ENCODE measurements at regions not wholly inside any gene's neighbourhood (a gene's known extent, or its start where the extent isn't known, plus 50 kb on each side); places are given as distances from the start of the nearest gene placed in this dataset.

GRCh38 chr4:19575924-19576323 is 675.8 kb upstream of the SLIT2 start:
- Histone ChIP-seq H3K9me1 (replicated peaks; ENCODE audit: control insufficient read depth, extremely low read depth, insufficient read depth, low read length) (no peaks in the 10 kb centered on the region), H3K4me3 (replicated peaks in 1 of 3; ENCODE audit: insufficient read depth in 1 of 3, low read depth in 1 of 3, low read length in 3 of 3) (no peak overlapping the region), H3K79me2 (ENCODE audit: control insufficient read depth, insufficient read depth, low read length) (no peaks in the 10 kb centered on the region), H3K4me2 (ENCODE audit: insufficient read depth, low read length) (no peak overlapping the region), H3K27ac (ENCODE audit: insufficient read depth, low read depth, low read length) (no peak overlapping the region), H3K27me3 (ENCODE audit: control insufficient read depth in 2 of 2, insufficient read depth in 2 of 2, low read length in 2 of 2) (no peaks in the 10 kb centered on the region), H4K20me1 (replicated peaks; ENCODE audit: control insufficient read depth, extremely low read depth, insufficient read depth, low read length) (no peaks in the 10 kb centered on the region), H3K4me1 (ENCODE audit: control insufficient read depth, extremely low read depth, insufficient read depth, low read length) (no peaks in the 10 kb centered on the region), H3K9me3 (replicated peaks; ENCODE audit: control insufficient read depth, insufficient read depth, low read length) (no peaks in the 10 kb centered on the region), H3K36me3 (ENCODE audit: control insufficient read depth in 2 of 2, extremely low read depth in 1 of 2, insufficient read depth in 2 of 2, low read length in 2 of 2) (no peaks in the 10 kb centered on the region), H2AFZ (ENCODE audit: low read depth, low read length) (peak overlapping the region; percentile 68), H3K9ac (replicated peaks; ENCODE audit: extremely low read depth, insufficient read depth, low read length) (no peak overlapping the region)
- TF ChIP-seq POLR2A (IDR thresholded peaks at IDR 0.05; ENCODE audit: low read depth, low read length) (no peak), CTCF (IDR thresholded peaks at IDR 0.05; ENCODE audit: extremely low read depth in 1 of 2, insufficient read depth in 1 of 2, low read depth in 1 of 2, low read length in 2 of 2) (no peak), MYC (IDR thresholded peaks at IDR 0.05; ENCODE audit: low read depth, low read length) (no peak), EZH2 (IDR thresholded peaks at IDR 0.05; ENCODE audit: borderline replicate concordance, low read depth, low read length, severe bottlenecking) (no peak), FOS (IDR thresholded peaks at IDR 0.05; ENCODE audit: borderline replicate concordance, insufficient read depth, low read length) (no peak), JUN (IDR thresholded peaks at IDR 0.05; ENCODE audit: borderline replicate concordance, insufficient read depth, insufficient read length, low read depth) (no peak), GATA2 (IDR thresholded peaks at IDR 0.05; ENCODE audit: insufficient read depth, insufficient read length, low read depth, low read length) (no peak), POLR2AphosphoS5 (IDR thresholded peaks at IDR 0.05; ENCODE audit: insufficient read depth, low read depth, low read length) (no peak), MAX (IDR thresholded peaks at IDR 0.05; ENCODE audit: insufficient read depth, insufficient read length) (no peak)
- POLR2A ChIA-PET: no interaction called here
- DNase-seq (ENCODE audit: low read depth, low spot score) (peak; percentile 64), FAIRE-seq (no peak)
- dilution Hi-C loops (cut with MboI; ENCODE audit: extremely low pct_ligation_motif_present, low sequenced_read_pairs) (no loop called here), intact Hi-C loops (cut with micrococcal nuclease) (no loop called here)
- BruUV-seq (replicated peaks): no TSS peak
- CTCF ChIA-PET: interaction anchor here (1.6 kb wide), 1 partner anchor 149 kb away, joined by 3 read pairs; no protein-coding TSS in a partner anchor

Measured in endothelial cell of umbilical vein (primary cell).